Neuronal stem cell (in vitro differentiated cells): ENCODE measurements at regions not wholly inside any gene's neighbourhood (a gene's known extent, or its start where the extent isn't known, plus 50 kb on each side); places are given as distances from the start of the nearest gene placed in this dataset.

Experiments
- DNase-seq: peaks from one replicate; pipeline ENCODE4 v3.0.0-alpha.2; 2013; ENCODE audit warnings: low spot score
- H2AFZ ChIP-seq: one replicate; pipeline ENCODE4 v1.6.1; 2013; ENCODE audit warnings: mild to moderate bottlenecking, low read length, inconsistent platforms
- H2AK5ac ChIP-seq: 2 replicates; pipeline ENCODE4 v1.6.1; 2013; ENCODE audit warnings: low read depth, mild to moderate bottlenecking, inconsistent platforms, low read length, moderate library complexity, mixed read lengths
- H2BK120ac ChIP-seq: 2 replicates; pipeline ENCODE4 v1.6.1; 2013; ENCODE audit warnings: low read depth, mild to moderate bottlenecking, inconsistent platforms, low read length, moderate library complexity, mixed read lengths
- H2BK12ac ChIP-seq: one replicate; pipeline ENCODE4 v1.6.1; 2013; ENCODE audit warnings: low read length, inconsistent platforms
- H2BK15ac ChIP-seq: 2 replicates; pipeline ENCODE4 v1.6.1; 2013; ENCODE audit warnings: mild to moderate bottlenecking, low read length, inconsistent platforms, mixed read lengths
- H2BK5ac ChIP-seq: one replicate; pipeline ENCODE4 v1.6.1; 2013; ENCODE audit warnings: inconsistent platforms, mild to moderate bottlenecking, low read length, moderate library complexity
- H3K14ac ChIP-seq: one replicate; pipeline ENCODE4 v1.6.1; 2013; ENCODE audit warnings: low read length, inconsistent platforms
- H3K18ac ChIP-seq: 2 replicates; pipeline ENCODE4 v1.6.1; 2013; ENCODE audit warnings: low read length, inconsistent platforms
- H3K23ac ChIP-seq: 2 replicates; pipeline ENCODE4 v1.6.1; 2013; ENCODE audit warnings: low read depth, mild to moderate bottlenecking, mixed read lengths, low read length, inconsistent platforms; ENCODE audit not compliant: poor library complexity
- H3K27ac ChIP-seq: replicated peaks from 3 replicates; pipeline ENCODE4 v1.5.1; 2013; ENCODE audit warnings: low read length, inconsistent platforms
- H3K27me3 ChIP-seq, 3 experiments: 2 replicates each; pipeline ENCODE4 v1.6.1; 2013; ENCODE audit warnings: low read length in 3 of 3, mild to moderate bottlenecking in 2 of 3, inconsistent platforms in 1 of 3, low read depth in 1 of 3, mixed read lengths in 1 of 3, moderate library complexity in 1 of 3; ENCODE audit not compliant: control insufficient read depth in 3 of 3, insufficient read depth in 3 of 3
- H3K36me3 ChIP-seq, 2 donors: replicated peaks in 1 of 2; 2 replicates each; pipeline ENCODE4 v1.6.1; 2013; ENCODE audit warnings: low read length in 2 of 2; ENCODE audit not compliant: control insufficient read depth in 2 of 2, insufficient read depth in 2 of 2
- H3K4ac ChIP-seq: 2 replicates; pipeline ENCODE4 v1.6.1; 2013; ENCODE audit warnings: inconsistent platforms, mild to moderate bottlenecking, low read length, moderate library complexity
- H3K4me1 ChIP-seq, 2 donors: 1 replicate in 1 of 2; 2 replicates in 1 of 2; pipeline ENCODE4 v1.6.1; 2013; ENCODE audit warnings: low read length in 2 of 2, low read depth in 1 of 2; ENCODE audit not compliant: control insufficient read depth in 2 of 2, insufficient read depth in 1 of 2
- H3K4me2 ChIP-seq: one replicate; pipeline ENCODE4 v1.6.1; 2013; ENCODE audit warnings: mild to moderate bottlenecking, low read length, inconsistent platforms; ENCODE audit not compliant: insufficient read depth, poor library complexity, severe bottlenecking
- H3K4me3 ChIP-seq, 2 donors: 2 replicates each; pipeline ENCODE4 v1.5.1; 2013; ENCODE audit warnings: low read length in 2 of 2, mild to moderate bottlenecking in 2 of 2, inconsistent platforms in 1 of 2, moderate library complexity in 1 of 2
- H3K79me1 ChIP-seq: one replicate; pipeline ENCODE4 v1.6.1; 2013; ENCODE audit warnings: low read depth, mild to moderate bottlenecking, inconsistent platforms, low read length, moderate library complexity
- H3K9ac ChIP-seq: one replicate; pipeline ENCODE4 v1.6.1; 2013; ENCODE audit warnings: mild to moderate bottlenecking, low read depth, low read length, inconsistent platforms; ENCODE audit not compliant: poor library complexity
- H3K9me3 ChIP-seq, 2 donors: replicated peaks in 1 of 2; 2 replicates each; pipeline versions ENCODE3 to v1.6.1; 2013; ENCODE audit warnings: low read length in 2 of 2, mild to moderate bottlenecking in 2 of 2, inconsistent platforms in 1 of 2, low read depth in 1 of 2, mixed read lengths in 1 of 2, moderate library complexity in 1 of 2; ENCODE audit not compliant: control insufficient read depth in 2 of 2, insufficient read depth in 1 of 2
- H4K8ac ChIP-seq: one replicate; pipeline ENCODE4 v1.6.1; 2013; ENCODE audit warnings: low read depth, mild to moderate bottlenecking, inconsistent platforms, low read length, moderate library complexity
- H4K91ac ChIP-seq: one replicate; pipeline ENCODE4 v1.6.1; 2013; ENCODE audit warnings: low read length, low read depth, mild to moderate bottlenecking, inconsistent platforms; ENCODE audit not compliant: poor library complexity
- WGBS, 2 donors: extraction: QIAGEN DNeasy Blood & Tissue Kit; methylation state at CpG; one replicate each; pipeline ENCODE4 v1.1.7; 2013; ENCODE audit warnings: missing lambda C conversion rate in 2 of 2, mixed read lengths in 1 of 2; ENCODE audit not compliant: insufficient read length in 2 of 2, insufficient replicate concordance in 1 of 2; ENCODE audit errors: extremely low coverage in 2 of 2; 5-methylcytosine and 5-hydroxymethylcytosine counted together

DNA sequence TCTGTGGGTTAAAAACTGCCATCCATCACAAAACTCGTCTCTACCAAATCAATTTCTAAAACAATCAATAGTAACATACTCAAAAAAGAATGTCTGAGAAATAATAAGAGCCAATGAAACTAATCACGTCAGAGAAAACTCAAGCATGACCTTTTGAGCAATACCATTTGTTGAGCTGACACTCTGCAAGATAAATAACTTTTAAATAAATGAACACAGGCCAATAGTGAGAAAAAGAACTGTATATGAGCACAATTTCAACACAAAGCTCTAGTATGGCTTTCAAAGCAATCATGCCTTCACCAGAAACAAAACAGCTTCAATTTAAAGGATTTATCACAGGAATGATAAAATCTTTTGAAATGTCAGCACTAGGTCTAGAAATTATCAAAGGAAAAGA, 249.2 kb upstream of the SETMAR start:
- Histone ChIP-seq H3K36me3 (no peaks in the 10 kb centered on the region), H3K27me3 (no peaks in the 10 kb centered on the region), H4K8ac (no peak overlapping the region), H3K14ac (no peak overlapping the region), H2AK5ac (no peak overlapping the region), H3K4ac (no peak overlapping the region), H2BK120ac (no peak overlapping the region), H2BK5ac (no peak overlapping the region), H4K91ac (no peak overlapping the region), H3K18ac (no peak overlapping the region), H3K4me1 (no peaks in the 10 kb centered on the region), H3K9ac (no peak overlapping the region), H3K27ac (no peak overlapping the region), H3K4me3 (no peak overlapping the region), H3K79me1 (no peaks in the 10 kb centered on the region), H2BK12ac (no peak overlapping the region), H2AFZ (no peak overlapping the region), H3K4me2 (no peak overlapping the region), H3K23ac (no peak overlapping the region), H3K9me3 (peaks cover 5 to 6% of the 10 kb centered on the region in 2 donors), H2BK15ac (no peak overlapping the region)
- no CpG with 5 or more reads among the region's 2 CpGs for WGBS, 2 donors
- DNase-seq = no peak

DNA sequence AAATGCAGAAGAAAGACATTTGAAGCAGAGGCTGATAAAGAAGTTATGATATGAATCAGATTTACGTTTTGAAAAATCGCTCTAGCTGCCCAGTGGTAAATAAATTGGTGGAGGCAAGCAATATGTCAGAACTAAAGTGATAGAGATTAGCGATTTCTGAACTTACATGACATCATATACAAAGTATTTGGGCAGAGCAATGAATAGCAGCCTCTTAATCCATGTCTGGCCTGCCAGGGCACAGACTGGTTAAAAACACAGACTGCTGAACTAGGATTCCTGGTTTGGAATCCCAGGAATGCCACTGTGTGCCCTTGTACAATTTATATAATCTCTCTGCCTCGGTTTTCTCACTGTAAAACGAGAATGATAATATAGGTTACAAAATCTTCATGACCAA, 243.1 kb upstream of the SETMAR start:
- no peak overlapping the region for H2BK120ac ChIP-seq
- H4K8ac ChIP-seq = no peak overlapping the region
- no peak overlapping the region for H3K4me2 ChIP-seq
- H2BK5ac ChIP-seq = no peak overlapping the region
- no peaks in the 10 kb centered on the region for H3K36me3 ChIP-seq
- no CpG with 5 or more reads among the region's 5 CpGs for WGBS, 2 donors
- H3K4me3 ChIP-seq = no peak overlapping the region
- no peak overlapping the region for H2BK12ac ChIP-seq
- H3K4me1 ChIP-seq = peaks cover 0 to 4% of the 10 kb centered on the region in 2 donors
- H2BK15ac ChIP-seq = no peak overlapping the region
- no peak overlapping the region for H3K23ac ChIP-seq
- DNase-seq = no peak
- H3K9me3 ChIP-seq = no peaks in the 10 kb centered on the region
- no peak overlapping the region for H3K4ac ChIP-seq
- no peak overlapping the region for H3K14ac ChIP-seq
- H3K27ac ChIP-seq = no peak overlapping the region
- H3K27me3 ChIP-seq = no peaks in the 10 kb centered on the region
- H4K91ac ChIP-seq = no peak overlapping the region
- no peak overlapping the region for H3K18ac ChIP-seq
- H2AFZ ChIP-seq = no peak overlapping the region
- H2AK5ac ChIP-seq = no peak overlapping the region
- no peak overlapping the region for H3K9ac ChIP-seq
- H3K79me1 ChIP-seq = no peaks in the 10 kb centered on the region

DNA sequence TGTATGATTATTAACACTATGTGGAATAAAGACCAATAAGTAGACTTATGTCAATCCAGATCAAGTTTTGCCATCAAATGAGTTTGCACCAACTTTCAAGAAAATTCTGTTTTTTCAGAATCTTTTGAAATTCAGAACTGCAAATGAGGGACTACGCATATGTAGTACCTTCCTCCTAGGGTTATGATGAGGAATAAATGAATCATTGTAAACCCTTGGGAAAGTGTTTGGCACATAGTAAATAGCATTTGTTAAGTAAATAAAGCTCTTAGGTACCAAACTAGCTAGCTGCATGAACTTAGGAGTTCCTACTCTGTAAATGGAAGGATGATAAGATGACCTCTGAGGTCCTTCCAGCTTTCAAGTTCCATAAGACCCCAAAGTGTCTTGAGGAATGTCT, 242.6 kb upstream of the SETMAR start:
- H3K18ac ChIP-seq = no peak overlapping the region

DNA sequence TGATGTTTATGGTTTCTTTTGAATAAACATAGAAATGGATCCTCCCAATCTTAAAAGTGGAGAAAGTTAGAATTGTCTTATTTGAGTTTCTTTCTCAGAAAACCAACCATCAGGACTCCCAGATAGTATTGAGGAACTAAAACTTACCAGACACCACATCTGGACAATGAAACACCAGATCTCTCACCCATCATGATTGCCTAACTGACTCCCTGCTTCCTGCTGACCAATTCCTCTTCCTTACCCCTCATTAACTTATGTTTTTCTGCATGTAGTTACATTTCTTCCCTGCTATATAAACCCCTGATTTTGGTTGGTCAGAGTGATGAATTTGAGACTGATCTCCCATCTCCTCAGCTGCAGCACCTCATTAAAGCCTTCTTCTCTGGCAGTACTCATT, 242.0 kb upstream of the SETMAR start:
- no peak overlapping the region for H3K23ac ChIP-seq
- no peak overlapping the region for H2BK15ac ChIP-seq
- H2BK12ac ChIP-seq = no peak overlapping the region
- no peaks in the 10 kb centered on the region for H3K9me3 ChIP-seq
- no peak overlapping the region for H3K27ac ChIP-seq
- no peak overlapping the region for H2BK120ac ChIP-seq
- no peak overlapping the region for H3K18ac ChIP-seq
- H3K14ac ChIP-seq = no peak overlapping the region
- H2BK5ac ChIP-seq = no peak overlapping the region
- H3K4me3 ChIP-seq = no peak overlapping the region
- H4K8ac ChIP-seq = no peak overlapping the region
- no peaks in the 10 kb centered on the region for H3K36me3 ChIP-seq
- H3K9ac ChIP-seq = no peak overlapping the region
- H2AFZ ChIP-seq = no peak overlapping the region
- H3K4me2 ChIP-seq = no peak overlapping the region
- no peak overlapping the region for H4K91ac ChIP-seq
- H3K4ac ChIP-seq = no peak overlapping the region
- H3K4me1 ChIP-seq = peaks cover 0 to 5% of the 10 kb centered on the region in 2 donors
- H3K79me1 ChIP-seq = no peaks in the 10 kb centered on the region
- no peak overlapping the region for H2AK5ac ChIP-seq
- no peaks in the 10 kb centered on the region for H3K27me3 ChIP-seq
- DNase-seq = no peak

More for the DNA sequence above, 242.6 kb upstream of the SETMAR start:
- H2BK15ac ChIP-seq = no peak overlapping the region
- WGBS, 2 donors = no CpG with 5 or more reads among the region's 1 CpG
- H3K27ac ChIP-seq = no peak overlapping the region
- H3K27me3 ChIP-seq = no peaks in the 10 kb centered on the region
- H3K23ac ChIP-seq = no peak overlapping the region
- no peaks in the 10 kb centered on the region for H3K9me3 ChIP-seq
- no peaks in the 10 kb centered on the region for H3K79me1 ChIP-seq
- H2AFZ ChIP-seq = no peak overlapping the region
- H3K4me1 ChIP-seq = peaks cover 0 to 4% of the 10 kb centered on the region in 2 donors
- H2AK5ac ChIP-seq = no peak overlapping the region
- no peak overlapping the region for H3K9ac ChIP-seq
- no peak overlapping the region for H3K4me2 ChIP-seq
- no peak for DNase-seq
- H3K4me3 ChIP-seq = no peak overlapping the region
- H2BK5ac ChIP-seq = no peak overlapping the region
- no peak overlapping the region for H2BK12ac ChIP-seq
- H2BK120ac ChIP-seq = no peak overlapping the region
- no peaks in the 10 kb centered on the region for H3K36me3 ChIP-seq
- no peak overlapping the region for H4K8ac ChIP-seq
- no peak overlapping the region for H3K14ac ChIP-seq
- H4K91ac ChIP-seq = no peak overlapping the region
- H3K4ac ChIP-seq = no peak overlapping the region
